ENCODE measurements at regions not wholly inside any gene's neighbourhood (a gene's known extent, or its start where the extent isn't known, plus 50 kb on each side); places are given as distances from the start of the nearest gene placed in this dataset.

DNA sequence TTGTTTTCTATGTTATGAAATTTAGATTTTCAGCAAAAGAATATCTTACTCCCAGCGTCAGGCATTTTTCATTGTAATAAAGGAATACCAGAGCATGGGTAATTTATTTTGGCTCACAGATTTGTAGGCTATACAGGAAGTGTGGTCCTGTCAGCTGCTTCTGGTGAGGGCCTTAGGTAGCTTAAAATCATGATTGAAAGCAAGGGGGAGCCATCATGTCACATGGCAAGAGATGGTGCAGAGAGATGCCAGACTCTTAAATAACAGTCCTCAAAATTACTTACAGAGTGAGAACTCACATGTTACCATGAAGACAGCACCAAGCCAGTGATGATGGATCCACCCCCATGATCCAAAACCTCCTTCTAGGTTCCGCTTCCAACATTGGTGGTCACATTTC, 825.0 kb upstream of the CHORDC1 start:
- TF ChIP-seq POLR2A (IDR thresholded peaks at IDR 0.05; ENCODE audit: low read depth, low read length) (no peak), EZH2 (IDR thresholded peaks at IDR 0.05; ENCODE audit: borderline replicate concordance, low read depth, low read length, severe bottlenecking) (no peak), POLR2AphosphoS5 (IDR thresholded peaks at IDR 0.05; ENCODE audit: insufficient read depth, low read depth, low read length) (no peak), JUN (IDR thresholded peaks at IDR 0.05; ENCODE audit: borderline replicate concordance, insufficient read depth, insufficient read length, low read depth) (no peak), CTCF (IDR thresholded peaks at IDR 0.05; ENCODE audit: extremely low read depth in 1 of 2, insufficient read depth in 1 of 2, low read depth in 1 of 2, low read length in 2 of 2) (no peak), MYC (IDR thresholded peaks at IDR 0.05; ENCODE audit: low read depth, low read length) (no peak), MAX (IDR thresholded peaks at IDR 0.05; ENCODE audit: insufficient read depth, insufficient read length) (no peak), FOS (IDR thresholded peaks at IDR 0.05; ENCODE audit: borderline replicate concordance, insufficient read depth, low read length) (no peak), GATA2 (IDR thresholded peaks at IDR 0.05; ENCODE audit: insufficient read depth, insufficient read length, low read depth, low read length) (no peak)

Data from endothelial cell of umbilical vein (primary cell).